ENCODE measurements at regions not wholly inside any gene's neighbourhood (a gene's known extent, or its start where the extent isn't known, plus 50 kb on each side); places are given as distances from the start of the nearest gene placed in this dataset.

- no peak overlapping the region for H2AFZ ChIP-seq (ENCODE audit: low read depth, low read length)
- FAIRE-seq (no peak), DNase-seq (ENCODE audit: low read depth, low spot score) (no peak)
- H4K20me1 ChIP-seq (replicated peaks; ENCODE audit: control insufficient read depth, extremely low read depth, insufficient read depth, low read length): no peaks in the 10 kb centered on the region
- no TSS peak for BruUV-seq (replicated peaks)
- dilution Hi-C loops (cut with MboI; ENCODE audit: extremely low pct_ligation_motif_present, low sequenced_read_pairs): no loop called here
- no peaks in the 10 kb centered on the region for H3K36me3 ChIP-seq (ENCODE audit: control insufficient read depth in 2 of 2, extremely low read depth in 1 of 2, insufficient read depth in 2 of 2, low read length in 2 of 2)
- H3K4me3 ChIP-seq (replicated peaks in 1 of 3; ENCODE audit: insufficient read depth in 1 of 3, low read depth in 1 of 3, low read length in 3 of 3): no peak overlapping the region
- TF ChIP-seq GATA2 (IDR thresholded peaks at IDR 0.05; ENCODE audit: insufficient read depth, insufficient read length, low read depth, low read length): no peak
- TF ChIP-seq EZH2 (IDR thresholded peaks at IDR 0.05; ENCODE audit: borderline replicate concordance, low read depth, low read length, severe bottlenecking): no peak
- no peak for TF ChIP-seq FOS (IDR thresholded peaks at IDR 0.05; ENCODE audit: borderline replicate concordance, insufficient read depth, low read length)
- TF ChIP-seq JUN (IDR thresholded peaks at IDR 0.05; ENCODE audit: borderline replicate concordance, insufficient read depth, insufficient read length, low read depth): no peak
- TF ChIP-seq CTCF (IDR thresholded peaks at IDR 0.05; ENCODE audit: extremely low read depth in 1 of 2, insufficient read depth in 1 of 2, low read depth in 1 of 2, low read length in 2 of 2): no peak
- no peak for TF ChIP-seq MYC (IDR thresholded peaks at IDR 0.05; ENCODE audit: low read depth, low read length)
- TF ChIP-seq POLR2AphosphoS5 (IDR thresholded peaks at IDR 0.05; ENCODE audit: insufficient read depth, low read depth, low read length): no peak
- TF ChIP-seq, protein P1, sequence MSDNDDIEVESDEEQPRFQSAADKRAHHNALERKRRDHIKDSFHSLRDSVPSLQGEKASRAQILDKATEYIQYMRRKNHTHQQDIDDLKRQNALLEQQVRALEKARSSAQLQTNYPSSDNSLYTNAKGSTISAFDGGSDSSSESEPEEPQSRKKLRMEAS (IDR thresholded peaks at IDR 0.05; ENCODE audit: insufficient read depth, insufficient read length): no peak
- no peak for TF ChIP-seq POLR2A (IDR thresholded peaks at IDR 0.05; ENCODE audit: low read depth, low read length)
- POLR2A ChIA-PET: no interaction called here
- no peak overlapping the region for H3K4me2 ChIP-seq (ENCODE audit: insufficient read depth, low read length)
- no peak overlapping the region for H3K27ac ChIP-seq (ENCODE audit: insufficient read depth, low read depth, low read length)
- H3K27me3 ChIP-seq (ENCODE audit: control insufficient read depth in 2 of 2, insufficient read depth in 2 of 2, low read length in 2 of 2): no peaks in the 10 kb centered on the region
- intact Hi-C loops (cut with micrococcal nuclease): no loop called here
- no peaks in the 10 kb centered on the region for H3K9me3 ChIP-seq (replicated peaks; ENCODE audit: control insufficient read depth, insufficient read depth, low read length)
- CTCF ChIA-PET: interaction anchor here (0.6 to 0.9 kb wide), 2 partner anchors 8 to 21 kb away, joined by 3 to 4 read pairs; no protein-coding TSS in a partner anchor
- H3K9me1 ChIP-seq (replicated peaks; ENCODE audit: control insufficient read depth, extremely low read depth, insufficient read depth, low read length): no peaks in the 10 kb centered on the region
- no peak overlapping the region for H3K9ac ChIP-seq (replicated peaks; ENCODE audit: extremely low read depth, insufficient read depth, low read length)
- no peaks in the 10 kb centered on the region for H3K79me2 ChIP-seq (ENCODE audit: control insufficient read depth, insufficient read depth, low read length)
- no peaks in the 10 kb centered on the region for H3K4me1 ChIP-seq (ENCODE audit: control insufficient read depth, extremely low read depth, insufficient read depth, low read length)
Measured at GRCh38 chr1:11418056-11418455, 60.9 kb upstream of the DISP3 start.

All from endothelial cell of umbilical vein (primary cell).